AG09319 (cell line): ENCODE measurements at regions not wholly inside any gene's neighbourhood (a gene's known extent, or its start where the extent isn't known, plus 50 kb on each side); places are given as distances from the start of the nearest gene placed in this dataset.

Experiments used
- DNase-seq: peaks from one replicate; pipeline ENCODE4 v3.0.0-alpha.2; 2010; ENCODE audit warnings: low read depth; ENCODE audit errors: extremely low read depth
- CTCF ChIP-seq: IDR thresholded peaks from 2 replicates; pipeline ENCODE4 v1.5.1; 2011; ENCODE audit warnings: low read depth, mild to moderate bottlenecking, inconsistent platforms, low read length, moderate library complexity

DNA sequence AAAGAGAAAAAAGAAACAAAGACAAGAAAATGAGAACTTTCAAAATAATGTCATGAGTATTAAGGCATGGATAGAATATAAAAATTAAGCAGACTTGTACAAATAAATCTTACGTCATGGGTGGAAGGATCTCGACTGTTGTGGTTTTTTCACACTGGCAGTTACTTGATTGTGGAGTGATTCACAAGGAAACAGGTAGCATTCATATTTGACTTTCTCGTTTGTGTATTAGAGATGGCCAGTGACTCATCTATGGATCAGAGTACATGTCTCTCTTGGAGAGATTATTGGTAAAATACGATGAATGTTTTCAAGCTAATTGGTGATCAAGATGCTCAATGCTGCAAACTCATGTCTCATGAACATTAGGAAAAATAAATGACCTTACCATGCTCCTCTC, 564.3 kb downstream of the GATA3 start:
- DNase-seq = no peak
- TF ChIP-seq CTCF = no peak

GRCh38 chr10:8628351-8628750, 573.9 kb downstream of the GATA3 start:
- no peak for TF ChIP-seq CTCF
- DNase-seq = no peak

DNA sequence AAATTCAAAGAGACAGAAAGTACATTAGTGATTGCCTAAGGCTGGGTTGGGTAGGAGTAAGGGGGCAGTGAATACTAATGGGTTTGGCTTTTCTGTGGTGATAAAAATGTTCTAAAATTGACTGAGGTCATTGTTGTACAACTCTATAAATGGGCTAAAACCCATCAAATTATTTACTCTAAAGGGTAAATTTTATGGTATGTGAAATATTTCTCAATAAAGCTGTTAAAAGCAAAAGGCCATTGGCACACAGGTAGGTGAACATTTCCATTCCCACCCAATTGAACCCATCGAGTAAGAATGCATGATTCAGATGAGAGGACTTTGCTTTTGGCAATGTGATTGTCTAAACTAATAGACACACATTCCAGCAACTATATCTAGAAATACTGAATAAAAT, 579.4 kb downstream of the GATA3 start:
- no peak for DNase-seq
- TF ChIP-seq CTCF = no peak

- DNase-seq = no peak
- no peak for TF ChIP-seq CTCF
These were observed 581.9 kb downstream of the GATA3 start for GRCh38 chr10:8636371-8636770.

DNA sequence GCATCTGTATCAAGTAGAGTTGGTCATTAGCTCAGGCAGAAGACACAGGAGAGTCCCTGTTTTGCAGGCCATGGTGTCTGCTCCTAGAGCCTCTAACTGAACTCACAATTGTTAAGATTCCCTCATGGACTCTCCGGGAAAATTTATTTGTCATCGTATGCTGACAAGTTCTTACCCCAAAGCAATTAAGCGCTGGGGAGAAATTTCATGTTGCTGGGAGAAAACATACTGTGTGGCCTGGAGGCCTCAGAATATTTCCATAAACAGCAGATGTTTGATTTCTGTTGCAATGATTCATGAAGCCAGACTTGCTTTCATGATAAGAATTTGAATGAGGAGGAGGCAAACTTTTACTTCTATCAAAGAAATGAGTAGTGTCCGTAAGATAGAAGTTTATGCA, 583.2 kb downstream of the GATA3 start:
- DNase-seq = no peak
- no peak for TF ChIP-seq CTCF

- no peak for TF ChIP-seq CTCF
- no peak for DNase-seq
These were observed 583.7 kb downstream of the GATA3 start for GRCh38 chr10:8638088-8638672.

DNA sequence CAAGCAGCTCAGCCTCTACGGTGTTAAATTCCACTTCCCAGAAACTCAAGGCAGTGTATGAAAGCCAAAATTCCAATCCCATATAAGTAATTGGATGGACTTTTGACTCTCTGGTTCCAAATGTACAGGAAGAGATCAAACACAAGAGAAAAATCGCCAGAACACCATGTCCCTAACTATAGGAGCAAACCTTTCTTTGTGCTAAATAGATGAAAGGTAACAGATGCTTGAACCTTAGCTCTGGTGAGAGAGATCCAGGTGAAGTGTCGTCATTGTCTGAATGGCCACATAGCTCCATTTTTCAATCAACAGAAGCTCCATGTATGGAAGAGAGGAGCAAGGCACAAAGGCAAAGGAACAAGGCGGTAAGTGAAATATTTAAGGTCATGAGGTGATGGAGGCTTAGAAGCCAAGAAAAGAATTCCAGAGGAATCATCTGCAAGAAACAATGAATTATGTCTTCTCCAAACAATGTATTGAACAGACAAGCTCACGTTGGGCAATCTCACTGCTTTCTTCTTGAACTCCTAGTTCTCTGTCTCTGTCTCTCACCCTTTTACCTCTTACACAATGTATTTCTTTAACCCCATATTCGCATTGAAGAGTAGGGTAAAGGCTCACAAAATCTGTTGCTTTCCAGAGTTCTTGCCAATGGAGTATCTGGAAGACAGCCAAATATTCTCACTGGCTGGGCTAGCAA, 585.1 kb downstream of the GATA3 start:
- no peak for TF ChIP-seq CTCF
- DNase-seq = no peak
